NCI-H1930 (cell line): ENCODE measurements at regions not wholly inside any gene's neighbourhood (a gene's known extent, or its start where the extent isn't known, plus 50 kb on each side); places are given as distances from the start of the nearest gene placed in this dataset.

Experiments used
- DNase-seq, 2 experiments: peaks; one replicate each; lab custom pipeline; 2025; lab: John Stamatoyannopoulos, UW

GRCh38 chr1:193740762-193741161 is 554.3 kb upstream of the B3GALT2 start:
- no peak for DNase-seq

- DNase-seq, result no peak
Observed at GRCh38 chr1:193736507-193736906, 550.1 kb upstream of the B3GALT2 start.

DNA sequence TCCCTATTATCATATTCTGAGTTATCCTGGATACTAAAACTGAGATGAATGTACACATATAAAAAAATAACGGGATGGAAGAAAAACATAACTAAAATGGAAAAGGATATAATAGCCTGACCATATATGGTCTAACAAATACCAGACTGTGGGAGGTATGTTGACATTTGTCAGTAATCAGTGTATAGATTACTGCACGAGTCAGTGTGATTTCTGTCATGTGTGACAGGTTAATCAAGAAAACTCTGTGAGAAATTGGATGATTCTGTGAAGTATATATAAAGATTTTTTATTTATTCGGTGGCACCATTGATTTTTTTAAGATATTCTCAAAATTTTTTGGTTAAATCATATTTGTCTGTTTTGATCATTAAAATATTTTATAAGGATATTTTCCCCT is 547.3 kb upstream of the B3GALT2 start:
- no peak for DNase-seq

- DNase-seq, result no peak
Observed at GRCh38 chr1:193730017-193730416, 543.6 kb upstream of the B3GALT2 start.

DNA sequence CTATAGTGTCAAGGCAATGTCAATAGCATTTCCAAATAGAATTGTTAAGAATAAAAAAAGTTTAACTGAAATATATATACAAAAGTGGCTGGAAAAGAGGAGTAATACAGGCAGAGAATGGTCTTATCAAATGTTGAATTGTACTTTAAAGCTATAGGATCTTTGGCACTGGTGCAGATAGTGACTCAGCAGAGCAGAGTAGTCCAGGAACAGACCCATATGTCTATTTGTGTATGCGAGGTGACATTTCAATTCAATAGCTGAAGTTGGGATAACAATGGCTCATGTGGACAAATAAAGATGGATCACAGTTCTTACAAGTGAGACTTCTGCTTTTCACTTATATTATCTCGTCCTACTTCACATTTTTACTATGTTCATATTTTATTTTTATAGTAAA is 543.0 kb upstream of the B3GALT2 start:
- peak in 1 of 2 experiments; percentile 8 for DNase-seq

DNA sequence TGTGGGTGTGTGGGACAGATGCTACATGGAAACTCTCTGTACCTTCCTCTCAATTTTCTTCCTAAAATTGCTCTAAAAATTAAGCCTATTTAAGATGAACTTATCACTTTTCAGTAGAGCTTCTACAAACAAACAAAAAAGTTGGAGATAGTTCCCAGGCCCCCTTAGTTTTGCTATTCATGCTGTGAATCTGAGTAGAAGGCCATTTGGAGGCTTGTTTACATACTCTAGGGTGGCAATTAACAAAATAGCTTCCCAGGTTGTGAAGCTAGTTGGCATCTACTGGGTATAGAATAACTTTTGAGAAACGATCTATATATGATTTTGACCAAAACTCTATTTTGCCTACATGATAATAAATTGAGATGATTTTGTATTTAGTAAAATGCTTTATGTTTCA is 541.4 kb upstream of the B3GALT2 start:
- no peak for DNase-seq

DNA sequence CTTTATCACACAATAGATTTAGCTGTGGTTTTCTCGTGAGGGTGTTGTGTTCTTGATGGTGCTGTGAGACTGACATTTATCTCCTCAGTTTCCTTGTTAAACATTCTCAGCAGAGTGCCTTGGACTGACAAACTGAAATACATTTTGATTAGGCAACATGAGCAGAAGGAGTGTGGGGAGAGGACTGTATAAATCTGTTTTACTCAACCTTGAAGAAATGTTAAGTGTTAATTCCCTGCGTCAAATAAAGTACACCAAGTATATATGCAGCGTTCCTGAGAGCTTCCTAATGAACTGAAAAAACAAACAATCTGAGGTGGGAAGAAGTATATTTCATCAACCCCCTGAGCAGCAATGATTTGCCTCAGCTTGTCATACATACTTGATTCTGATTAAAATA is 540.3 kb upstream of the B3GALT2 start:
- no peak for DNase-seq

- no peak for DNase-seq
Observed at GRCh38 chr1:193712392-193712791, 526.0 kb upstream of the B3GALT2 start.

- DNase-seq, result no peak
Observed at GRCh38 chr1:193709607-193710006, 523.2 kb upstream of the B3GALT2 start.

DNA sequence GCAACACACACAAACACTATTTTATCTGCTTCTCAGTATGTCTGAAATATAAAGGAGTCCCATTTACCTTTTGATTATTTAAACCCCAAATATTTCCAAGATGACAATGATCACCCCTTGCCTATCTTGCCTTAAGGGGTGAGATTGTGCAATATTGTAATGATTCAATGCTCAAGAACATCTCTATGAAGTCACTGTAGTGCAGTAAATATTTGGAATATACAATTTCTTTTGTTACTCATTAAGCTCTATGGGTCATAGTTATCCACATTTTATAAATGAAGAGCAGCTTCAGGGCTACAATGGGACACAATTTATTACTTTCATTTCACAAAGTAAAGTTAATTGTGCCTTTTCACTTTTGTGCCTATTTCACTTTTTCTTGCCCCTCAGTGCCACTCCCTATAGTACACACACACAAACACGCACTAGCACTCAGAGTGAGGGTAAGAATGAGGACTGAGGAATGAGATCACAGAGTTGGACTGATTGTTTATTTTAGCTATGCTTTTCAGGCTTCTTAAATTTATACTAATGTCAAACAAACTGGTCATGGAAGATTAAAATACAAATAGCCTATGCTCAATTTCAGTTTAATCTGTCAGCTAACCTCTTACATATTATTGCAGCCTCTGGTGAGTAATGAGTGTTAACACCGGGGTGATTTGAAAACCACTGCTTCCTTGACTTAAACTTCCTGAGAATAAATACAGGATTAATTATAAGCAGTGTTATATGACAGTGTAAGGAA is 521.0 kb upstream of the B3GALT2 start:
- DNase-seq, result no peak

GRCh38 chr1:193706766-193707165 is 520.4 kb upstream of the B3GALT2 start:
- DNase-seq, result no peak

GRCh38 chr1:193705554-193705981 is 519.2 kb upstream of the B3GALT2 start:
- DNase-seq, result no peak

- no peak for DNase-seq
Observed at GRCh38 chr1:193703655-193704054, 517.2 kb upstream of the B3GALT2 start.

DNA sequence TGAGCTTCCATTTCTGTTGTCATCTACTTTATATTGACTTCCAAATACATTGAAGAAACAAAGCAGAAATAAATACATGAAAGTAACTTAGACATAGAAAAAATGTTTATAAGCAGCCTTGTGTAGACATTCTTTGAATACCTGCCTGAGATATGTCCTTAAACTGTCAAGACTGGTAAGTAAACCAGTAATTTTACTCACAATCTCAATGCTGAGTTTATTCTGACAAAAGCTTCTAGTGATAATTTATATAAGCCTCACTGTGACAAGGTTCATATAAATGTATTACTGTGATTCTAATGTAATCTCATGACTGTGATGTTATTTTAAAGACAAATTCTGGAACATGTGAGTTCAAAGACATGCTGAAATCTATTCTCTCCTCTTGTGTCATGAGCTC is 516.7 kb upstream of the B3GALT2 start:
- DNase-seq, result no peak

- no peak for DNase-seq
Observed at GRCh38 chr1:193701759-193702158, 515.3 kb upstream of the B3GALT2 start.

GRCh38 chr1:193700710-193701355 is 514.4 kb upstream of the B3GALT2 start:
- no peak for DNase-seq

DNA sequence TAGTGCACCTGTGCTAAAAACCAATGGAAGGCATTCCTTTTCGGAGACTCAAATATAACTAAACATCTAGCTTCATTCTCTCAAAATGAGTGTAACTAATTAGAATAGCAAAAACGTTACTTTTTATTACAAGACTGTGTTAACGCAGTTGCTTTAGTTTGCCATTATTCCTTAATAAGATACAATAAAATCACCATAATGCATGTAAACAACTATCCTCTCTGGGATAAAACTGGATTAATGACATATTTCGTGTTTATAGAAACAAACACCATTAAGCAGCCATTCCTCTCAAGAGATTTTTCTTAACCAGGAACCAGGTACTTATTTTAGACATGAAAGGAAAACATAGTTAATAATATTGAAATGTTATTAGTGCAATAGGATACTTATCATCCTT is 512.8 kb upstream of the B3GALT2 start:
- DNase-seq, result no peak

GRCh38 chr1:193697776-193698175 is 511.4 kb upstream of the B3GALT2 start:
- DNase-seq, result no peak

DNA sequence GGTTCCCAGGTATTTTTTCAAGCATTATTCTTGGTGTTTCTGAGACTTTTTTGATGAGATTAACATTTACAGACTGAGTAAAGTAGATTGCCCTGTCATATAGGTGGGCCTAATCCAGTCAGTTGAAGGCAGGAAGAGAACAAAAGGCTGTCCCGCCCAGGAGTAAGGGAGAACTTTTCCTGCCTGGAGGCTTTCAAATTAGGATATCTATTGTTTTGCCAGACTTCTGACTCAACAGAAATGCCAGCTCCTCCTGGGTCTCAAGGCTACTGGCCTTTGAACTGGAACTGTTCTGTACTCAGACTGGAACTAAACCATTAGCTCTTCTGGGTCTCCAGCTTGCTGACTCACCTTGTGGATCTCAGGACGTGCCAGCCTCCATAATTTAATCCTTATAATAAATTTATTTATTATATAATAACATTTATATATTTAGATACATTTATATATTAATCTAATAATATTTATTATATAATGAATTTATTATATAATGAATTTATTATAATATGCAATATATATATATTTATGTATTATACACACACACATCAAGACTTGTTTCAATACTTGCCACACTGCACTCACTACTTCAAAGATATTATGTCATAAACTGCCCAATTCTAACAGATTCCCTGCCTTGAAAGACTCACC is 510.8 kb upstream of the B3GALT2 start:
- no peak for DNase-seq

DNA sequence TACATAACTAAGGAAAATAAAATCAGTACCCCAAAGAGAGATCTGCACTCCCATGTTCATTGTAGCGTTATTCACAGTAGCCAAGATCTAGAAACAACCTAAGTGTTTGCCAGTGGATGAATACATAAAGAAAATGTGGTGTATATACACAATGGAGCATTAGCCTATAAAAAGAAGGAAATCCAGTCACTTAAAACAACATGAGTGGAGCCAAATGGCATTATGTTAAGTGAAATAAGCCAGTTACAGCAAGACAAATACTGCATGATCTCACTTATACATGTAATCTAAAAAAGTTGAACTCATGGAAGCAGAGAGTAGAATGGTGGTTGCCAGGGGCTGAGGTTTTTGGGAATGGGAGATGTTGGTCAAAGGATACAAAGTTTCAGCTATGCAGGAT is 508.3 kb upstream of the B3GALT2 start:
- no peak for DNase-seq

- no peak for DNase-seq
Observed at GRCh38 chr1:193685986-193686385, 499.6 kb upstream of the B3GALT2 start.

DNA sequence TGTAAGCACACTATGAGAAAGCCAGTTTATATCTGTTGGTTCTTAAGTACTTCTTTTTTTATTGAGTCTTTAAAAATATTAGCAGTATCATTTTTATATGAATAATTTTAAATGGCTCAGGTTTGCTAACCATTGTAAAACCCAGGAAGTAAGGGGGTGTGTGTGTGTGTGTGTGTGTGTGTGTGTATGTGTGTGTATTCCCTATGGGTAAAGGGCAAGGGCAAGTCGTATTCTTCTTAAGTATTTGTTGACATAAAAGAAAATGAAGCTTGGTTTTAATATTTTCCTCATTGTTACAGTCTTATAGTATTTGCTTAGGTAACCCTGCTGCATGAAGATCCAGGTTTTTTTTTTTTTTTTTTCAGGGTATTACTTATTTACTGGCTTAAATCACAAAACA is 495.0 kb upstream of the B3GALT2 start:
- no peak for DNase-seq

DNA sequence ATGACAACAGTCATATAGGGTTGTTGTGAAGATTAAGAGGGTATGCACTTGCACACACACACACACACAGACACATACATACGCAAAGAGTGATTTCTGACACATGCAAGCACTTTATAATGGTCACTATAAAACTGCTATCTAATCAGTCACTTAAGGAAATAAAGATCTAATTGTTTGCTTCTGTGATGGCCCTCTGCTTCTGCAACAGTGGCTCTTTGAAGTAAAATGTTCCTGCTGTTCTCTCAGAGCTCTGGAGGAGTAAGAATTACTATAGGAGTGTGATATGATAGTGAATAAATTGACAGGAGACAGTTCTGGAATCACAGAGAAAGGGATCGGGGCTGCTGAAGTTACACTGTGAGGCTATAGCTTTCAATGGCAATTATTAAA is 494.5 kb upstream of the B3GALT2 start:
- no peak for DNase-seq
